Astrocyte (in vitro differentiated cells and primary cell): ENCODE measurements at regions not wholly inside any gene's neighbourhood (a gene's known extent, or its start where the extent isn't known, plus 50 kb on each side); places are given as distances from the start of the nearest gene placed in this dataset.

ENCODE experiments used
- DNase-seq: peaks from one replicate; pipeline ENCODE4 v3.0.0-alpha.2; 2010; ENCODE audit warnings: low read depth
- FAIRE-seq: peaks from 2 replicates; lab custom pipeline; 2011; peaks lifted over from hg19 to GRCh38; lab: Jason Lieb, UNC
- H2AFZ ChIP-seq: 2 replicates; pipeline ENCODE4 v1.6.0; 2012; ENCODE audit warnings: low read depth, low read length, inconsistent platforms
- H3K27ac ChIP-seq: 2 replicates; pipeline ENCODE4 v1.5.1; 2011; ENCODE audit warnings: low read depth, low read length, inconsistent platforms
- H3K27me3 ChIP-seq: 2 replicates; pipeline ENCODE4 v1.6.0; 2011; ENCODE audit warnings: low read length, inconsistent platforms; ENCODE audit not compliant: insufficient read depth
- H3K36me3 ChIP-seq: 2 replicates; pipeline ENCODE4 v1.5.1; 2011; ENCODE audit warnings: low read length, inconsistent platforms; ENCODE audit not compliant: insufficient read depth
- H3K4me1 ChIP-seq: 2 replicates; pipeline ENCODE4 v1.5.1; 2011; ENCODE audit warnings: low read length, inconsistent platforms; ENCODE audit not compliant: insufficient read depth
- H3K4me2 ChIP-seq: 2 replicates; pipeline ENCODE4 v1.6.0; 2012; ENCODE audit warnings: low read length, inconsistent platforms
- H3K4me3 ChIP-seq: 2 replicates; pipeline ENCODE4 v1.5.1; 2011; ENCODE audit warnings: low read depth, mild to moderate bottlenecking, low read length, inconsistent platforms; ENCODE audit not compliant: insufficient read depth
- H3K79me2 ChIP-seq: 2 replicates; pipeline ENCODE4 v1.6.0; 2012; ENCODE audit warnings: mild to moderate bottlenecking, low read length, inconsistent platforms; ENCODE audit not compliant: insufficient read depth
- H3K9ac ChIP-seq: 2 replicates; pipeline ENCODE4 v1.6.0; 2012; ENCODE audit warnings: mild to moderate bottlenecking, low read length, inconsistent platforms
- H3K9me3 ChIP-seq: 2 replicates; pipeline ENCODE4 v1.5.1; 2012; ENCODE audit warnings: low read depth, mild to moderate bottlenecking, low read length, inconsistent platforms; ENCODE audit not compliant: insufficient read depth
- H4K20me1 ChIP-seq: 2 replicates; pipeline ENCODE4 v1.6.0; 2012; ENCODE audit warnings: low read length, inconsistent platforms; ENCODE audit not compliant: insufficient read depth
- H3K27ac Mint-ChIP-seq: one replicate; pipeline ENCODE4 v1.8.0; 2021; ENCODE audit warnings: mild to moderate bottlenecking, mixed read lengths; ENCODE audit not compliant: unreplicated experiment
- H3K27me3 Mint-ChIP-seq: one replicate; pipeline ENCODE4 v1.8.0; 2021; ENCODE audit warnings: low read depth, mixed read lengths; ENCODE audit not compliant: unreplicated experiment
- H3K36me3 Mint-ChIP-seq: one replicate; pipeline ENCODE4 v1.8.0; 2021; ENCODE audit warnings: low read depth, mixed read lengths; ENCODE audit not compliant: unreplicated experiment
- H3K4me1 Mint-ChIP-seq: one replicate; pipeline ENCODE4 v1.8.0; 2021; ENCODE audit warnings: low read depth, mixed read lengths; ENCODE audit not compliant: unreplicated experiment
- H3K4me3 Mint-ChIP-seq: one replicate; pipeline ENCODE4 v1.8.0; 2021; ENCODE audit warnings: mild to moderate bottlenecking, moderate library complexity, mixed read lengths; ENCODE audit not compliant: unreplicated experiment
- H3K9me3 Mint-ChIP-seq: one replicate; pipeline ENCODE4 v1.8.0; 2021; ENCODE audit warnings: mild to moderate bottlenecking, mixed read lengths; ENCODE audit not compliant: unreplicated experiment
- CTCF ChIP-seq: IDR thresholded peaks from 2 replicates; pipeline ENCODE4 v1.5.1; 2011; ENCODE audit warnings: low read depth, mild to moderate bottlenecking, inconsistent platforms, low read length, moderate library complexity; ENCODE audit not compliant: insufficient read depth
- EZH2 ChIP-seq: IDR thresholded peaks from 2 replicates; pipeline ENCODE4 v1.6.1; 2012; ENCODE audit warnings: mild to moderate bottlenecking, low read length, inconsistent platforms; ENCODE audit not compliant: insufficient read depth

- no peak overlapping the region for H3K4me3 ChIP-seq
- TF ChIP-seq EZH2, result no peak
- no peak for TF ChIP-seq CTCF
- no peak overlapping the region for H2AFZ ChIP-seq
- no peak overlapping the region for H3K27ac Mint-ChIP-seq
- no peaks in the 10 kb centered on the region for H3K4me1 Mint-ChIP-seq
- DNase-seq (no peak), FAIRE-seq (no peak)
- no peak overlapping the region for H3K27ac ChIP-seq
- H3K4me1 ChIP-seq, result no peaks in the 10 kb centered on the region
- no peaks in the 10 kb centered on the region for H3K36me3 Mint-ChIP-seq
- peaks cover 11% of the 10 kb centered on the region for H3K27me3 Mint-ChIP-seq
- H3K9me3 Mint-ChIP-seq, result no peaks in the 10 kb centered on the region
- H3K9me3 ChIP-seq, result no peaks in the 10 kb centered on the region
- H3K79me2 ChIP-seq, result no peaks in the 10 kb centered on the region
- no peak overlapping the region for H3K4me2 ChIP-seq
- H3K9ac ChIP-seq, result no peak overlapping the region
- H3K27me3 ChIP-seq, result no peaks in the 10 kb centered on the region
- H3K36me3 ChIP-seq, result no peaks in the 10 kb centered on the region
- no peak overlapping the region for H3K4me3 Mint-ChIP-seq
- no peaks in the 10 kb centered on the region for H4K20me1 ChIP-seq
Observed at GRCh38 chr9:119443179-119443578, 73.9 kb upstream of the BRINP1 start.

- Mint-ChIP-seq H3K27me3 (peaks cover 8% of the 10 kb centered on the region), H3K4me3 (no peak overlapping the region), H3K9me3 (no peaks in the 10 kb centered on the region), H3K27ac (no peak overlapping the region), H3K4me1 (no peaks in the 10 kb centered on the region), H3K36me3 (no peaks in the 10 kb centered on the region)
- no peaks in the 10 kb centered on the region for H3K4me1 ChIP-seq
- no peak overlapping the region for H3K9ac ChIP-seq
- H3K9me3 ChIP-seq, result no peaks in the 10 kb centered on the region
- no peak overlapping the region for H3K4me2 ChIP-seq
- no peaks in the 10 kb centered on the region for H4K20me1 ChIP-seq
- no peak for FAIRE-seq
- no peaks in the 10 kb centered on the region for H3K27me3 ChIP-seq
- DNase-seq, result no peak
- TF ChIP-seq CTCF (no peak), EZH2 (no peak)
- H3K36me3 ChIP-seq, result no peaks in the 10 kb centered on the region
- no peak overlapping the region for H3K27ac ChIP-seq
- no peaks in the 10 kb centered on the region for H3K79me2 ChIP-seq
- H3K4me3 ChIP-seq, result no peak overlapping the region
- no peak overlapping the region for H2AFZ ChIP-seq
Observed at GRCh38 chr9:119441832-119442231, 72.6 kb upstream of the BRINP1 start.

- Histone ChIP-seq H3K9me3 (no peaks in the 10 kb centered on the region), H3K36me3 (no peaks in the 10 kb centered on the region), H3K9ac (no peak overlapping the region), H3K27ac (no peak overlapping the region), H3K27me3 (no peaks in the 10 kb centered on the region), H3K4me3 (no peak overlapping the region), H3K79me2 (no peaks in the 10 kb centered on the region), H3K4me1 (no peaks in the 10 kb centered on the region), H2AFZ (no peak overlapping the region), H3K4me2 (no peak overlapping the region), H4K20me1 (no peaks in the 10 kb centered on the region)
- Mint-ChIP-seq H3K36me3 (no peaks in the 10 kb centered on the region), H3K9me3 (no peaks in the 10 kb centered on the region), H3K27me3 (peaks cover 8% of the 10 kb centered on the region), H3K4me1 (no peaks in the 10 kb centered on the region), H3K27ac (no peak overlapping the region), H3K4me3 (no peak overlapping the region)
- DNase-seq (no peak), FAIRE-seq (no peak)
- TF ChIP-seq CTCF (no peak), EZH2 (no peak)
Observed at GRCh38 chr9:119441338-119441737, 72.1 kb upstream of the BRINP1 start.
